HCT116 (cell line): ENCODE measurements at regions not wholly inside any gene's neighbourhood (a gene's known extent, or its start where the extent isn't known, plus 50 kb on each side); places are given as distances from the start of the nearest gene placed in this dataset.

Source experiments
- ATAC-seq: fragments of 200-7000 bp; cut with Tn5 transposase; 2 replicates; pipeline ENCODE4 v1.9.1; 2020; ENCODE audit warnings: mild to moderate bottlenecking, moderate library complexity
- BruUV-seq: library from RNA; stranded (reverse); fragments of 400-500 nt; replicated peaks from 2 replicates; lab custom pipeline; 2021; lab: Mats Ljungman, UMichigan
- CTCF ChIA-PET: fragments of 300-600 bp; sonication (Branson Sonifier 250); formaldehyde crosslinking; loops from one replicate; lab custom pipeline; 2021; ENCODE audit warnings: antibody characterized with exemption; lab: Charles Lee
- POLR2A ChIA-PET: fragments of 300-600, 350-600 bp; sonication (Branson Sonifier 250); formaldehyde crosslinking; loops from one replicate; lab custom pipeline; 2021; ENCODE audit warnings: antibody characterized with exemption; lab: Charles Lee
- RAD21 ChIA-PET, 2 experiments: fragments of 300-600 bp; sonication (Branson Sonifier 250); formaldehyde crosslinking; loops; one replicate each; lab custom pipeline; 2023; ENCODE audit warnings: low total read pairs in 2 of 2; ENCODE audit not compliant: uncharacterized antibody in 2 of 2, unreplicated experiment in 2 of 2, low non-redundant PET in 1 of 2; lab: Charles Lee
- DNase-seq: peaks from one replicate; pipeline ENCODE4 v3.0.0-alpha.2; 2010; ENCODE audit warnings: low read depth, low spot score
- H2AFZ ChIP-seq: fragments of 200-600 bp; shearing (Covaris generic), sonication (generic); 2 replicates; pipeline ENCODE4 v1.6.1; 2017; ENCODE audit warnings: low read depth, mixed run types, mixed read lengths, antibody characterized with exemption, low read length; ENCODE audit not compliant: poor library complexity, severe bottlenecking
- H3K27ac ChIP-seq: 2 replicates; pipeline ENCODE4 v1.5.1; 2012; ENCODE audit warnings: low read depth, low read length
- H3K27me3 ChIP-seq: fragments of 200-600 bp; sonication (generic); 2 replicates; pipeline ENCODE4 v1.6.1; 2016; ENCODE audit warnings: mixed run types, low read length, mixed read lengths; ENCODE audit not compliant: insufficient read depth
- H3K36me3 ChIP-seq, 2 experiments: fragments of 200-500 bp in 1 of 2; fragments of 200-600 bp in 1 of 2; sonication (Bioruptor generic) in 1 of 2; sonication (generic) in 1 of 2; 2 replicates each; pipeline versions ENCODE4 v1.5.1 to v1.6.1; 2014 to 2016; ENCODE audit warnings: low read length in 2 of 2, inconsistent platforms in 1 of 2, mixed read lengths in 1 of 2, mixed run types in 1 of 2; ENCODE audit not compliant: insufficient read depth in 2 of 2, control insufficient read depth in 1 of 2
- H3K4me1 ChIP-seq, 2 experiments: fragments of 200-600 bp in 1 of 2; sonication (generic) in 1 of 2; 2 replicates each; pipeline versions ENCODE4 v1.5.1 to v1.6.1; 2012 to 2017; ENCODE audit warnings: low read length in 2 of 2, inconsistent platforms in 1 of 2, mild to moderate bottlenecking in 1 of 2, mixed read lengths in 1 of 2, mixed run types in 1 of 2, moderate library complexity in 1 of 2; ENCODE audit not compliant: insufficient read depth in 2 of 2, control insufficient read depth in 1 of 2
- H3K4me2 ChIP-seq: fragments of 200-600 bp; sonication (generic); 2 replicates; pipeline ENCODE4 v1.6.1; 2017; ENCODE audit warnings: mixed run types, low read length, mixed read lengths
- H3K4me3 ChIP-seq, 2 experiments: fragments of 200-600 bp in 1 of 2; sonication (generic) in 1 of 2; replicated peaks in 1 of 2; 2 replicates each; pipeline ENCODE4 v1.5.1; 2011 to 2016; ENCODE audit warnings: low read length in 2 of 2, control low read depth in 1 of 2, low read depth in 1 of 2, mild to moderate bottlenecking in 1 of 2, mixed read lengths in 1 of 2, mixed run types in 1 of 2
- H3K79me2 ChIP-seq: fragments of 200-600 bp; sonication (generic); 2 replicates; pipeline ENCODE4 v1.6.1; 2017; ENCODE audit warnings: mild to moderate bottlenecking, mixed run types, low read length, moderate library complexity, mixed read lengths; ENCODE audit not compliant: insufficient read depth
- H3K9ac ChIP-seq: fragments of 200-600 bp; sonication (generic); 2 replicates; pipeline ENCODE4 v1.6.1; 2016; ENCODE audit warnings: low read length, mixed read lengths
- H3K9me2 ChIP-seq: fragments of 200-600 bp; sonication (generic), shearing (Covaris generic); 2 replicates; pipeline ENCODE4 v1.6.1; 2017; ENCODE audit warnings: mixed run types, mild to moderate bottlenecking, moderate library complexity; ENCODE audit not compliant: insufficient read depth
- H3K9me3 ChIP-seq, 2 experiments: fragments of 200-500 bp in 1 of 2; fragments of 200-600 bp in 1 of 2; sonication (Bioruptor generic) in 1 of 2; sonication (generic) in 1 of 2; 2 replicates each; pipeline ENCODE4 v1.6.1; 2014 to 2017; ENCODE audit warnings: low read length in 2 of 2, mixed read lengths in 2 of 2, inconsistent platforms in 1 of 2, low read depth in 1 of 2, mild to moderate bottlenecking in 1 of 2, mixed run types in 1 of 2, moderate library complexity in 1 of 2; ENCODE audit not compliant: control insufficient read depth in 1 of 2, insufficient read depth in 1 of 2
- H4K20me1 ChIP-seq: fragments of 200-600 bp; sonication (generic), shearing (Covaris generic); 2 replicates; pipeline ENCODE4 v1.6.1; 2017; ENCODE audit warnings: mixed run types, mild to moderate bottlenecking, moderate library complexity; ENCODE audit not compliant: insufficient read depth
- ATF3 ChIP-seq: IDR thresholded peaks from 2 replicates; pipeline ENCODE4 v1.6.1; 2012
- CEBPB ChIP-seq: IDR thresholded peaks from 2 replicates; pipeline ENCODE4 v1.6.1; 2012; ENCODE audit warnings: low read depth
- EGR1 ChIP-seq: IDR thresholded peaks from 2 replicates; pipeline ENCODE4 v1.6.1; 2012; ENCODE audit warnings: low read depth
- EZH2 ChIP-seq: fragments of 200-600 bp; sonication (generic); IDR thresholded peaks from 2 replicates; pipeline ENCODE4 v1.6.1; 2017; ENCODE audit warnings: antibody characterized with exemption, mixed run types
- EZH2phosphoT487 ChIP-seq: fragments of 200-600 bp; IDR thresholded peaks from 2 replicates; pipeline ENCODE4 v1.6.1; 2018; ENCODE audit warnings: antibody characterized with exemption, borderline replicate concordance
- JUND ChIP-seq: IDR thresholded peaks from 2 replicates; pipeline ENCODE4 v1.6.1; 2012
- MAX ChIP-seq: IDR thresholded peaks from 2 replicates; pipeline ENCODE4 v1.6.1; 2012
- POLR2A ChIP-seq: IDR thresholded peaks from 2 replicates; pipeline ENCODE4 v1.7.0; 2011; ENCODE audit warnings: borderline replicate concordance; ENCODE audit not compliant: insufficient read depth, insufficient read length; ENCODE audit errors: extremely low read depth
- POLR2AphosphoS5 ChIP-seq: IDR thresholded peaks from 2 replicates; pipeline ENCODE4 v1.6.1; 2011; ENCODE audit warnings: mild to moderate bottlenecking, low read depth, low read length, moderate library complexity
- RAD21 ChIP-seq: IDR thresholded peaks from 2 replicates; pipeline ENCODE4 v1.6.1; 2012; ENCODE audit warnings: low read depth, mild to moderate bottlenecking
- REST ChIP-seq: IDR thresholded peaks from 2 replicates; pipeline ENCODE4 v1.6.1; 2012; ENCODE audit warnings: low read depth
- SRF ChIP-seq: IDR thresholded peaks from 2 replicates; pipeline ENCODE4 v1.6.1; 2012; ENCODE audit warnings: low read depth
- TCF7L2 ChIP-seq: IDR thresholded peaks from 2 replicates; pipeline ENCODE4 v1.7.0; 2011; ENCODE audit warnings: borderline replicate concordance, inconsistent platforms; ENCODE audit not compliant: insufficient read depth, insufficient read length; ENCODE audit errors: extremely low read depth
- YY1 ChIP-seq: IDR thresholded peaks from 2 replicates; pipeline ENCODE4 v1.6.1; 2011; ENCODE audit warnings: low read length, low read depth, moderate library complexity, mild to moderate bottlenecking; ENCODE audit not compliant: insufficient replicate concordance; ENCODE audit errors: extremely low read depth
- ZBTB33 ChIP-seq: IDR thresholded peaks from 2 replicates; pipeline ENCODE4 v1.6.1; 2011; ENCODE audit warnings: mild to moderate bottlenecking, low read length, moderate library complexity; ENCODE audit not compliant: insufficient replicate concordance; ENCODE audit errors: extremely low read depth
- intact Hi-C: fragments of 100-400 bp; cut with micrococcal nuclease; formaldehyde crosslinking; loops from 2 replicates; pipeline ENCODE4 v1.10.0; 2022

GRCh38 chr2:129737660-129738527, 241.6 kb upstream of the RAB6C start:
- TF ChIP-seq POLR2A (no peak), TCF7L2 (no peak), EZH2phosphoT487 (no peak), REST (no peak), SRF (no peak), MAX (no peak), POLR2AphosphoS5 (no peak), CEBPB (no peak), YY1 (no peak), EGR1 (no peak), RAD21 (no peak), JUND (no peak), ATF3 (no peak), ZBTB33 (no peak), EZH2 (no peak)
- Histone ChIP-seq H3K79me2 (no peaks in the 10 kb centered on the region), H3K4me2 (no peak overlapping the region), H3K9me2 (no peaks in the 10 kb centered on the region), H4K20me1 (no peaks in the 10 kb centered on the region), H3K36me3 (no peaks in the 10 kb centered on the region), H3K4me3 (no peak overlapping the region), H3K9me3 (no peaks in the 10 kb centered on the region), H3K4me1 (no peaks in the 10 kb centered on the region), H2AFZ (no peak overlapping the region), H3K27me3 (peaks cover 7% of the 10 kb centered on the region; the same call in 1 of the 2 replicates), H3K9ac (no peak overlapping the region), H3K27ac (no peak overlapping the region)
- no peak for ATAC-seq
- no peak for DNase-seq
- intact Hi-C loops: no loop called here
- BruUV-seq: no TSS peak
- POLR2A ChIA-PET: no interaction called here
- RAD21 ChIA-PET: no interaction called here
- CTCF ChIA-PET: no interaction called here
